ENCODE measurements at regions not wholly inside any gene's neighbourhood (a gene's known extent, or its start where the extent isn't known, plus 50 kb on each side); places are given as distances from the start of the nearest gene placed in this dataset.
"Not testable (repeated sequence)": the region's sequence is repeated elsewhere in the genome, so short reads cannot be mapped to it uniquely, and the experiment has no call there.

- H3K4me3 ChIP-seq; H3K4me1 ChIP-seq; H3K9me3 ChIP-seq; H3K4me2 ChIP-seq; H3K27ac ChIP-seq; DNase-seq (ENCODE audit: low read depth in 1 of 2, low spot score in 1 of 2); CTCF ChIA-PET; POLR2A ChIA-PET: not testable (repeated sequence)
- no CpG with 5 or more reads among the region's 4 CpGs for WGBS (ENCODE audit: missing lambda C conversion rate)
- peak; percentile 43 for FAIRE-seq
- peak in 1 of 2 experiments; percentile 65; a peak in 2 of 6 replicates for ATAC-seq
Measured at GRCh38 chrX:63209128-63209527, 142.0 kb downstream of the SPIN4 start.

GRCh38 chrX:63204266-63205074 lies 146.7 kb downstream of the SPIN4 start:
- H3K27ac ChIP-seq; H3K4me2 ChIP-seq; H3K4me1 ChIP-seq; DNase-seq (ENCODE audit: low read depth in 1 of 2, low spot score in 1 of 2); POLR2A ChIA-PET; CTCF ChIA-PET; H3K4me3 ChIP-seq; H3K9me3 ChIP-seq: not testable (repeated sequence)
- WGBS (ENCODE audit: missing lambda C conversion rate): no CpG with 5 or more reads among the region's 7 CpGs
- peak; percentile 80 to 89 for ATAC-seq
- peak; percentile 100 for FAIRE-seq

GRCh38 chrX:63201987-63202386 lies 149.1 kb downstream of the SPIN4 start:
- H3K4me2 ChIP-seq; H3K4me3 ChIP-seq; ATAC-seq; DNase-seq (ENCODE audit: low read depth in 1 of 2, low spot score in 1 of 2); POLR2A ChIA-PET; H3K9me3 ChIP-seq; H3K27ac ChIP-seq; FAIRE-seq; CTCF ChIA-PET; H3K4me1 ChIP-seq: not testable (repeated sequence)
- no CpG with 5 or more reads among the region's 4 CpGs for WGBS (ENCODE audit: missing lambda C conversion rate)

- FAIRE-seq; H3K27ac ChIP-seq; DNase-seq (ENCODE audit: low read depth in 1 of 2, low spot score in 1 of 2); POLR2A ChIA-PET; H3K4me2 ChIP-seq; ATAC-seq; CTCF ChIA-PET; H3K4me1 ChIP-seq; H3K4me3 ChIP-seq; H3K9me3 ChIP-seq: not testable (repeated sequence)
- no CpG with 5 or more reads among the region's 3 CpGs for WGBS (ENCODE audit: missing lambda C conversion rate)
Measured at GRCh38 chrX:63198693-63199092, 152.4 kb downstream of the SPIN4 start.

- CTCF ChIA-PET; H3K9me3 ChIP-seq; H3K4me3 ChIP-seq; FAIRE-seq; H3K27ac ChIP-seq; H3K4me1 ChIP-seq; ATAC-seq; DNase-seq (ENCODE audit: low read depth in 1 of 2, low spot score in 1 of 2); H3K4me2 ChIP-seq; POLR2A ChIA-PET: not testable (repeated sequence)
- 70% methylated on average over 2 of the region's 29 CpGs for WGBS (ENCODE audit: missing lambda C conversion rate)
Measured at GRCh38 chrX:63192366-63193041, 158.6 kb downstream of the SPIN4 start.

GRCh38 chrX:63186137-63186536 lies 165.0 kb downstream of the SPIN4 start:
- no peaks in the 10 kb centered on the region for H3K4me1 ChIP-seq
- no peak overlapping the region for H3K27ac ChIP-seq
- H3K4me2 ChIP-seq: peak overlapping the region; percentile 59
- H3K4me3 ChIP-seq: 0 out of 3 replicates have a peak overlapping the region, but pooled peaks have one; percentile 25
- FAIRE-seq (no peak), ATAC-seq (0 out of 6 replicates have a peak, but pooled peaks of 1 of the 2 experiments have one; percentile 28), DNase-seq (ENCODE audit: low read depth in 1 of 2, low spot score in 1 of 2) (peak in 1 of 2 experiments; percentile 42)
- POLR2A ChIA-PET: no interaction called here
- CTCF ChIA-PET: interaction anchor here (0.6 kb wide), 1 partner anchor 320 kb away, joined by 3 read pairs; no protein-coding TSS in a partner anchor
- no peaks in the 10 kb centered on the region for H3K9me3 ChIP-seq
- 4% methylated on average over 1 of the region's 1 CpG for WGBS (ENCODE audit: missing lambda C conversion rate)
- TF ChIP-seq E2F6 (IDR thresholded peaks at IDR 0.05; ENCODE audit: borderline replicate concordance, low read depth): no peak
- no peak for TF ChIP-seq REST (IDR thresholded peaks at IDR 0.05)
- TF ChIP-seq NPAS2 (CRISPR knock-in tag; IDR thresholded peaks at IDR 0.05; ENCODE audit: borderline replicate concordance): no peak
- no peak for TF ChIP-seq PBX3 (IDR thresholded peaks at IDR 0.05)
- TF ChIP-seq CHD4 (IDR thresholded peaks at IDR 0.05; ENCODE audit: borderline replicate concordance): no peak
- no peak for TF ChIP-seq HMGXB4 (CRISPR knock-in tag; IDR thresholded peaks at IDR 0.05; ENCODE audit: borderline replicate concordance)
- no peak for TF ChIP-seq SMC3 (IDR thresholded peaks at IDR 0.05)
- TF ChIP-seq POLR2A (IDR thresholded peaks at IDR 0.05; ENCODE audit: low read length): no peak
- no peak for TF ChIP-seq CTCF (IDR thresholded peaks at IDR 0.05)
- TF ChIP-seq HOXA7 (CRISPR knock-in tag; IDR thresholded peaks at IDR 0.05): no peak

Data from A549 (cell line).